B cell (primary cell): ENCODE measurements at regions not wholly inside any gene's neighbourhood (a gene's known extent, or its start where the extent isn't known, plus 50 kb on each side); places are given as distances from the start of the nearest gene placed in this dataset.

ENCODE experiments used
- EZH2 ChIP-seq: IDR thresholded peaks from 2 replicates; pipeline ENCODE4 v1.6.1; 2012; ENCODE audit warnings: borderline replicate concordance, low read depth, mild to moderate bottlenecking, moderate library complexity, low read length; ENCODE audit not compliant: insufficient read depth, poor library complexity, severe bottlenecking
- TF ChIP-seq, protein P1 (sequence below): fragments of 200-600 bp; IDR thresholded peaks from one replicate; pipeline ENCODE4 v1.8.0; 2022; ENCODE audit warnings: antibody characterized with exemption, mild to moderate bottlenecking

DNA sequence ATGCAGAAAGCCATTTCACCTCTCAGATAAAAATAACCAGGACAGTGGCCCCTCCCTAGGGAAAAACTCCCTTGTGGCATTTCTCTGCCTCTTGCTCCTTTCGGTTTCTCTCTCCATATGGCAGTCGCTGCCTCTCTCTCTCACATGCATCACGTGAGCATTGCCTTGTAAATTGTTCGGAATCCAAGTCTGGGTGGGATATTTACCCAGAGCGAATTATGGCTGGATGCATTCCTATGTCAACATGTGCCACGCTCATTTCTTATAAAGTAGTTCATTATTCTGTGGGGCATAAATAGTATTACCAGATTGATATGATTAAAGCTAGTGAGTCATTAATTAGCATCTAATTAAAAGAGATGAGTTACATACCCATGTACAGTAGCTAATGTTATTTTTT is 392.9 kb downstream of the INSC start:
- TF ChIP-seq, protein P1, sequence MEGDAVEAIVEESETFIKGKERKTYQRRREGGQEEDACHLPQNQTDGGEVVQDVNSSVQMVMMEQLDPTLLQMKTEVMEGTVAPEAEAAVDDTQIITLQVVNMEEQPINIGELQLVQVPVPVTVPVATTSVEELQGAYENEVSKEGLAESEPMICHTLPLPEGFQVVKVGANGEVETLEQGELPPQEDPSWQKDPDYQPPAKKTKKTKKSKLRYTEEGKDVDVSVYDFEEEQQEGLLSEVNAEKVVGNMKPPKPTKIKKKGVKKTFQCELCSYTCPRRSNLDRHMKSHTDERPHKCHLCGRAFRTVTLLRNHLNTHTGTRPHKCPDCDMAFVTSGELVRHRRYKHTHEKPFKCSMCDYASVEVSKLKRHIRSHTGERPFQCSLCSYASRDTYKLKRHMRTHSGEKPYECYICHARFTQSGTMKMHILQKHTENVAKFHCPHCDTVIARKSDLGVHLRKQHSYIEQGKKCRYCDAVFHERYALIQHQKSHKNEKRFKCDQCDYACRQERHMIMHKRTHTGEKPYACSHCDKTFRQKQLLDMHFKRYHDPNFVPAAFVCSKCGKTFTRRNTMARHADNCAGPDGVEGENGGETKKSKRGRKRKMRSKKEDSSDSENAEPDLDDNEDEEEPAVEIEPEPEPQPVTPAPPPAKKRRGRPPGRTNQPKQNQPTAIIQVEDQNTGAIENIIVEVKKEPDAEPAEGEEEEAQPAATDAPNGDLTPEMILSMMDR: no peak
- no peak for TF ChIP-seq EZH2
